ENCODE measurements at regions not wholly inside any gene's neighbourhood (a gene's known extent, or its start where the extent isn't known, plus 50 kb on each side); places are given as distances from the start of the nearest gene placed in this dataset.

- WGBS: 79% methylated on average over 3 of the region's 3 CpGs
These were observed 324.4 kb upstream of the MPDZ start for GRCh38 chr9:13603921-13604320.

GRCh38 chr9:13598738-13599137, 319.2 kb upstream of the MPDZ start:
- no peak for DNase-seq (ENCODE audit: low spot score)
- Histone ChIP-seq H3K9me3 (ENCODE audit: control insufficient read depth in 4 of 4, low read length in 3 of 4) (peaks cover 0 to 2% (median 0%) of the 10 kb centered on the region in 4 donors), H3K27ac (ENCODE audit: low read depth in 1 of 2, low read length in 2 of 2) (no peak overlapping the region), H3K4me3 (ENCODE audit: low read depth in 1 of 3, low read length in 3 of 3) (no peak overlapping the region), H3K9ac (ENCODE audit: low read depth in 1 of 2, low read length in 2 of 2) (no peak overlapping the region), H3K36me3 (ENCODE audit: control insufficient read depth in 4 of 4, insufficient read depth in 3 of 4, low read depth in 1 of 4, low read length in 3 of 4) (no peaks in the 10 kb centered on the region), H3K27me3 (ENCODE audit: control insufficient read depth in 4 of 4, insufficient read depth in 4 of 4, low read length in 3 of 4) (peaks cover 0 to 3% (median 0%) of the 10 kb centered on the region in 4 donors), H3K4me1 (ENCODE audit: control insufficient read depth in 4 of 4, insufficient read depth in 4 of 4, low read length in 3 of 4) (no peaks in the 10 kb centered on the region)
- TF ChIP-seq MAX (IDR thresholded peaks at IDR 0.05) (no peak), EGR1 (IDR thresholded peaks at IDR 0.05; ENCODE audit: low read depth in 2 of 2) (no peak), NR2F2 (IDR thresholded peaks at IDR 0.05) (no peak), CTCF (IDR thresholded peaks at IDR 0.05; ENCODE audit: low read depth, low read length, missing input control) (no peak), TAF1 (conservative IDR thresholded peaks at IDR 0.05) (no peak), HNF4A (conservative IDR thresholded peaks at IDR 0.05) (no peak), JUND (IDR thresholded peaks at IDR 0.05) (no peak), ZBTB33 (IDR thresholded peaks at IDR 0.05) (no peak), FOXA2 (IDR thresholded peaks at IDR 0.05) (no peak), ATF3 (IDR thresholded peaks at IDR 0.05) (no peak), SP1 (IDR thresholded peaks at IDR 0.05) (no peak), FOXA1 (IDR thresholded peaks at IDR 0.05) (no peak), RAD21 (IDR thresholded peaks at IDR 0.05) (no peak), REST (IDR thresholded peaks at IDR 0.05) (no peak), HNF4G (IDR thresholded peaks at IDR 0.05) (no peak), GABPA (IDR thresholded peaks at IDR 0.05 in 1 of 2, conservative IDR thresholded peaks at IDR 0.05 in 1 of 2) (no peak), RXRA (IDR thresholded peaks at IDR 0.05) (no peak), YY1 (IDR thresholded peaks at IDR 0.05) (no peak)

More at GRCh38 chr9:13603921-13604320, 324.4 kb upstream of the MPDZ start:
- Histone ChIP-seq H3K9ac (ENCODE audit: low read depth in 1 of 2, low read length in 2 of 2) (no peak overlapping the region), H3K36me3 (ENCODE audit: control insufficient read depth in 4 of 4, insufficient read depth in 3 of 4, low read depth in 1 of 4, low read length in 3 of 4) (no peaks in the 10 kb centered on the region), H3K4me1 (ENCODE audit: control insufficient read depth in 4 of 4, insufficient read depth in 4 of 4, low read length in 3 of 4) (no peaks in the 10 kb centered on the region), H3K27ac (ENCODE audit: low read depth in 1 of 2, low read length in 2 of 2) (no peak overlapping the region), H3K4me3 (ENCODE audit: low read depth in 1 of 3, low read length in 3 of 3) (no peak overlapping the region), H3K9me3 (ENCODE audit: control insufficient read depth in 4 of 4, low read length in 3 of 4) (peaks cover 0 to 2% (median 0%) of the 10 kb centered on the region in 4 donors), H3K27me3 (ENCODE audit: control insufficient read depth in 4 of 4, insufficient read depth in 4 of 4, low read length in 3 of 4) (peaks cover 0 to 3% (median 0%) of the 10 kb centered on the region in 4 donors)
- TF ChIP-seq TAF1 (conservative IDR thresholded peaks at IDR 0.05) (no peak), HNF4A (conservative IDR thresholded peaks at IDR 0.05) (no peak), CTCF (IDR thresholded peaks at IDR 0.05; ENCODE audit: low read depth, low read length, missing input control) (no peak)
- no peak for DNase-seq (ENCODE audit: low spot score)
